Thyroid gland (tissue), 4 donors: ENCODE measurements at regions not wholly inside any gene's neighbourhood (a gene's known extent, or its start where the extent isn't known, plus 50 kb on each side); places are given as distances from the start of the nearest gene placed in this dataset.

Source experiments
- CTCF ChIP-seq, 6 experiments: fragments of 200-600 bp in 3 of 6; fragments of 450-650 bp in 3 of 6; sonication (generic) in 3 of 6; IDR thresholded peaks; one replicate each; pipeline ENCODE4 v1.5.1; 2016 to 2019; ENCODE audit warnings: antibody characterized with exemption in 6 of 6, mild to moderate bottlenecking in 2 of 6, inconsistent platforms in 1 of 6, moderate library complexity in 1 of 6
- POLR2A ChIP-seq, 2 donors: fragments of 450-650 bp; IDR thresholded peaks; one replicate each; pipeline ENCODE4 v1.6.1; 2017; ENCODE audit warnings: antibody characterized with exemption in 2 of 2, mild to moderate bottlenecking in 2 of 2, moderate library complexity in 1 of 2

- no peak for TF ChIP-seq CTCF (IDR thresholded peaks at IDR 0.05)
- TF ChIP-seq POLR2A (IDR thresholded peaks at IDR 0.05), result no peak
These were observed 305.6 kb upstream of the TMTC4 start for GRCh38 chr13:100980171-100980570.
